CD4-positive, alpha-beta T cell (primary cell): ENCODE measurements at regions not wholly inside any gene's neighbourhood (a gene's known extent, or its start where the extent isn't known, plus 50 kb on each side); places are given as distances from the start of the nearest gene placed in this dataset.

Experiments
- ATAC-seq: fragments of 200-7000 bp; cut with Tn5 transposase; one replicate; pipeline ENCODE4 v1.10.0; 2022; ENCODE audit warnings: mild to moderate bottlenecking; ENCODE audit not compliant: poor library complexity
- CTCF ChIA-PET: fragments of 350-600 bp; sonication (Branson Sonifier 250); formaldehyde crosslinking; loops from one replicate; lab custom pipeline; 2021; ENCODE audit warnings: antibody characterized with exemption, inconsistent platforms; lab: Charles Lee
- POLR2A ChIA-PET: fragments of 350-600 bp; sonication (Branson Sonifier 250); formaldehyde crosslinking; loops from one replicate; lab custom pipeline; 2021; ENCODE audit warnings: antibody characterized with exemption, inconsistent platforms; lab: Charles Lee
- DNase-seq, 14 experiments: peaks; one replicate each; pipeline ENCODE4 v3.0.0-alpha.2; 2013 to 2020; ENCODE audit warnings: mixed read lengths in 2 of 14
- H3K27ac ChIP-seq, 2 donors: one replicate each; pipeline versions ENCODE4 v1.5.1 to v1.7.0; 2013; ENCODE audit warnings: low read length in 2 of 2, low read depth in 1 of 2, mild to moderate bottlenecking in 1 of 2
- H3K27me3 ChIP-seq, 2 experiments: 1 replicate in 1 of 2; 2 replicates in 1 of 2; pipeline versions ENCODE4 v1.6.1 to v1.7.0; 2013; ENCODE audit warnings: low read length in 2 of 2, control low read depth in 1 of 2, mild to moderate bottlenecking in 1 of 2, moderate library complexity in 1 of 2; ENCODE audit not compliant: insufficient read depth in 2 of 2, control insufficient read depth in 1 of 2
- H3K36me3 ChIP-seq: one replicate; pipeline ENCODE4 v1.6.1; 2013; ENCODE audit warnings: low read length, control low read depth; ENCODE audit not compliant: insufficient read depth
- H3K4me1 ChIP-seq: one replicate; pipeline ENCODE4 v1.6.1; 2013; ENCODE audit warnings: low read length, control low read depth; ENCODE audit not compliant: insufficient read depth
- H3K4me3 ChIP-seq: one replicate; pipeline ENCODE4 v1.5.1; 2013; ENCODE audit warnings: mild to moderate bottlenecking, low read length, moderate library complexity
- H3K9me3 ChIP-seq, 2 experiments: 1 replicate in 1 of 2; 2 replicates in 1 of 2; pipeline versions ENCODE4 v1.6.1 to v1.7.0; 2013; ENCODE audit warnings: low read length in 2 of 2, mild to moderate bottlenecking in 2 of 2, control low read depth in 1 of 2, moderate library complexity in 1 of 2; ENCODE audit not compliant: control insufficient read depth in 1 of 2, insufficient read depth in 1 of 2
- H3K27ac Mint-ChIP-seq: one replicate; pipeline ENCODE4 v1.8.0; 2020; ENCODE audit warnings: mixed read lengths
- H3K27me3 Mint-ChIP-seq: one replicate; pipeline ENCODE4 v1.8.0; 2021; ENCODE audit warnings: mixed read lengths
- H3K36me3 Mint-ChIP-seq: one replicate; pipeline ENCODE4 v1.8.0; 2021; ENCODE audit warnings: low read depth, mixed read lengths
- H3K4me1 Mint-ChIP-seq: one replicate; pipeline ENCODE4 v1.8.0; 2021; ENCODE audit warnings: low read depth, mixed read lengths
- H3K4me3 Mint-ChIP-seq: one replicate; pipeline ENCODE4 v1.8.0; 2020; ENCODE audit warnings: mild to moderate bottlenecking, mixed read lengths
- H3K9me3 Mint-ChIP-seq: one replicate; pipeline ENCODE4 v1.8.0; 2020; ENCODE audit warnings: mixed read lengths
- intact Hi-C, 2 experiments: fragments of 100-400 bp; cut with DNase I in 1 of 2; cut with micrococcal nuclease in 1 of 2; formaldehyde crosslinking; loops; one replicate each; pipeline versions ENCODE4 v1.15.1 to v1.9.0; 2023 to 2025; cut with DNase I, micrococcal nuclease
- TF ChIP-seq, protein P1 (sequence below): fragments of 200-600 bp; IDR thresholded peaks from one replicate; pipeline ENCODE4 v1.8.0; 2022; ENCODE audit warnings: antibody characterized with exemption, mild to moderate bottlenecking

GRCh38 chr7:57867884-57868701 lies 418.1 kb downstream of the ZNF716 start:
- CTCF ChIA-PET, result no interaction called here
- Histone ChIP-seq H3K36me3 (no peaks in the 10 kb centered on the region), H3K27me3 (peaks cover 6 to 20% of the 10 kb centered on the region in 2 experiments), H3K27ac (no peak overlapping the region), H3K4me3 (no peak overlapping the region), H3K4me1 (no peaks in the 10 kb centered on the region), H3K9me3 (peaks cover 0 to 27% of the 10 kb centered on the region in 2 experiments)
- H3K4me3 Mint-ChIP-seq, result no peak overlapping the region
- peaks cover 5% of the 10 kb centered on the region for H3K4me1 Mint-ChIP-seq
- TF ChIP-seq, protein P1, sequence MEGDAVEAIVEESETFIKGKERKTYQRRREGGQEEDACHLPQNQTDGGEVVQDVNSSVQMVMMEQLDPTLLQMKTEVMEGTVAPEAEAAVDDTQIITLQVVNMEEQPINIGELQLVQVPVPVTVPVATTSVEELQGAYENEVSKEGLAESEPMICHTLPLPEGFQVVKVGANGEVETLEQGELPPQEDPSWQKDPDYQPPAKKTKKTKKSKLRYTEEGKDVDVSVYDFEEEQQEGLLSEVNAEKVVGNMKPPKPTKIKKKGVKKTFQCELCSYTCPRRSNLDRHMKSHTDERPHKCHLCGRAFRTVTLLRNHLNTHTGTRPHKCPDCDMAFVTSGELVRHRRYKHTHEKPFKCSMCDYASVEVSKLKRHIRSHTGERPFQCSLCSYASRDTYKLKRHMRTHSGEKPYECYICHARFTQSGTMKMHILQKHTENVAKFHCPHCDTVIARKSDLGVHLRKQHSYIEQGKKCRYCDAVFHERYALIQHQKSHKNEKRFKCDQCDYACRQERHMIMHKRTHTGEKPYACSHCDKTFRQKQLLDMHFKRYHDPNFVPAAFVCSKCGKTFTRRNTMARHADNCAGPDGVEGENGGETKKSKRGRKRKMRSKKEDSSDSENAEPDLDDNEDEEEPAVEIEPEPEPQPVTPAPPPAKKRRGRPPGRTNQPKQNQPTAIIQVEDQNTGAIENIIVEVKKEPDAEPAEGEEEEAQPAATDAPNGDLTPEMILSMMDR, result no peak
- no peak overlapping the region for H3K27ac Mint-ChIP-seq
- H3K9me3 Mint-ChIP-seq, result peaks cover 15% of the 10 kb centered on the region
- POLR2A ChIA-PET, result no interaction called here
- ATAC-seq, result no peak
- H3K27me3 Mint-ChIP-seq, result peaks cover 50% of the 10 kb centered on the region
- H3K36me3 Mint-ChIP-seq, result no peaks in the 10 kb centered on the region
- intact Hi-C loops, result no loop called here
- no peak for DNase-seq

DNA sequence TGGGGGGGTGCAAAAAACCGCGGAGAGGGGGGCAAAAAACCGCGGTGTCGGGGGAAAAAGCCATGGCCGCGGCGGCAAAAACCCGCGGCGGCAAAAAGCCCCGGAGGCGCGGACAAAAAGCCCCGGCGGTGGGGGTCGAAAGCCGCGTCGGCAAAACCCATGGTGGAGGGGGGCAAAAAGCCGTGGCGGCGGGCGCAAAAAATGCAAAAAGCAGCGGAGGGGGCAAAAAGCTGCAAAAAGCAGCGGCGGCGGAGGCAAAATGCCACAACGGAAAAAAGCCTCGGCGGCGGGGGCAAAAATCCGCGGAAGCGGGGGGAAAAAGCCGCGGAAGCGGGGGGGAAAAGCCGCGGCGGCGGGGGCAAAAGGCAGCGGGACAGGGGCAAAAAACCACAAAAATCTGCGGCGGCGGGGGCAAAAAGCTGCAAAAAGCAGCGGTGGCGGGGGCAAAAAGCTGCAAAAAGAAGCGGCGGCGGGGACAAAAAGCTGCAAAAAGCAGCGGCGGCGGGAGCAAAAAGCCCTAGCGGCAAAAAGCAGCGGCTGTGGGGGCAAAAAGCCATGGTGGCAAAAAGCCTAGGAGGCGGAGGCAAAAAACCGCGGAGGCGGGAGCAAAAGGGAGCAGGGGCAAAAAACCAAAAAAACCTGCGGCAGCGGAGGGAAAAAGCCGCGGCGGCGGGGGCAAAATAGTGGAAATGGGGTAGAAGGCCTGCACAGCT lies 418.9 kb downstream of the ZNF716 start:
- no peak for DNase-seq
- H3K4me1 ChIP-seq, result no peaks in the 10 kb centered on the region
- intact Hi-C loops, result no loop called here
- H3K4me3 Mint-ChIP-seq, result no peak overlapping the region
- peaks cover 15% of the 10 kb centered on the region for H3K9me3 Mint-ChIP-seq
- H3K27ac Mint-ChIP-seq, result no peak overlapping the region
- H3K36me3 ChIP-seq, result no peaks in the 10 kb centered on the region
- peaks cover 44% of the 10 kb centered on the region for H3K27me3 Mint-ChIP-seq
- no peak for ATAC-seq
- H3K27ac ChIP-seq, result no peak overlapping the region
- peaks cover 5% of the 10 kb centered on the region for H3K4me1 Mint-ChIP-seq
- no peak overlapping the region for H3K4me3 ChIP-seq
- no peaks in the 10 kb centered on the region for H3K36me3 Mint-ChIP-seq
- peaks cover 6 to 20% of the 10 kb centered on the region in 2 experiments for H3K27me3 ChIP-seq
- ChIA-PET CTCF (no interaction called here), POLR2A (no interaction called here)
- TF ChIP-seq, protein P1, result no peak
- H3K9me3 ChIP-seq, result peaks cover 0 to 27% of the 10 kb centered on the region in 2 experiments
